ENCODE measurements at regions not wholly inside any gene's neighbourhood (a gene's known extent, or its start where the extent isn't known, plus 50 kb on each side); places are given as distances from the start of the nearest gene placed in this dataset.

- Histone ChIP-seq H3K36me3 (ENCODE audit: control insufficient read depth in 2 of 2, insufficient read depth in 1 of 2, low read length in 2 of 2) (no peaks in the 10 kb centered on the region), H3K9me3 (ENCODE audit: control insufficient read depth, insufficient read depth, low read depth, low read length) (no peaks in the 10 kb centered on the region), H3K4me1 (ENCODE audit: control insufficient read depth, insufficient read depth, low read length) (no peaks in the 10 kb centered on the region), H3K27ac (ENCODE audit: extremely low read depth, low read depth, low read length) (no peak overlapping the region), H3K4me3 (ENCODE audit: low read depth, low read length) (no peak overlapping the region)
- TF ChIP-seq ZNF121 (tag by site-specific recombination; IDR thresholded peaks at IDR 0.05) (no peak), ZNF423 (tag by site-specific recombination; IDR thresholded peaks at IDR 0.05) (no peak), ZNF521 (tag by site-specific recombination; IDR thresholded peaks at IDR 0.05) (no peak)
- CTCF ChIA-PET: no interaction called here
- POLR2A ChIA-PET: no interaction called here
Measured at GRCh38 chr11:92045301-92045700, 179.3 kb upstream of the FAT3 start.

GRCh38 chr11:92035488-92035887 lies 189.1 kb upstream of the FAT3 start:
- POLR2A ChIA-PET: no interaction called here
- CTCF ChIA-PET: no interaction called here

More at GRCh38 chr11:92035488-92035887, 189.1 kb upstream of the FAT3 start:
- Histone ChIP-seq H3K9me3 (ENCODE audit: control insufficient read depth, insufficient read depth, low read depth, low read length) (no peaks in the 10 kb centered on the region), H3K4me3 (ENCODE audit: low read depth, low read length) (no peak overlapping the region), H3K27ac (ENCODE audit: extremely low read depth, low read depth, low read length) (no peak overlapping the region), H3K4me1 (ENCODE audit: control insufficient read depth, insufficient read depth, low read length) (no peaks in the 10 kb centered on the region), H3K36me3 (ENCODE audit: control insufficient read depth in 2 of 2, insufficient read depth in 1 of 2, low read length in 2 of 2) (no peaks in the 10 kb centered on the region)
- TF ChIP-seq ZNF221 (tag by site-specific recombination; IDR thresholded peaks at IDR 0.05; ENCODE audit: borderline replicate concordance): no peak
- TF ChIP-seq ZNF792 (tag by site-specific recombination; IDR thresholded peaks at IDR 0.05): no peak
- no peak for TF ChIP-seq ZBTB6 (tag by site-specific recombination; IDR thresholded peaks at IDR 0.05)
- TF ChIP-seq ZNF404 (tag by site-specific recombination; IDR thresholded peaks at IDR 0.05): no peak
- TF ChIP-seq ZNF398 (tag by site-specific recombination; IDR thresholded peaks at IDR 0.05): no peak
- TF ChIP-seq ZBTB48 (tag by site-specific recombination; IDR thresholded peaks at IDR 0.05): no peak
- no peak for TF ChIP-seq ZBTB26 (tag by site-specific recombination; optimal IDR thresholded peaks at IDR 0.05)
- TF ChIP-seq MEIS1 (CRISPR knock-in tag; IDR thresholded peaks at IDR 0.05; ENCODE audit: borderline replicate concordance): no peak
- TF ChIP-seq ZNF26 (tag by site-specific recombination; IDR thresholded peaks at IDR 0.05): no peak
- TF ChIP-seq ZNF48 (tag by site-specific recombination; IDR thresholded peaks at IDR 0.05): no peak
- TF ChIP-seq ZNF202 (tag by site-specific recombination; IDR thresholded peaks at IDR 0.05; ENCODE audit: borderline replicate concordance): no peak
- no peak for TF ChIP-seq INSM2 (tag by site-specific recombination; IDR thresholded peaks at IDR 0.05)
- no peak for TF ChIP-seq HIC1 (tag by site-specific recombination; IDR thresholded peaks at IDR 0.05)
- TF ChIP-seq ZNF416 (tag by site-specific recombination; IDR thresholded peaks at IDR 0.05): no peak
- TF ChIP-seq ZNF571 (tag by site-specific recombination; IDR thresholded peaks at IDR 0.05): no peak
- TF ChIP-seq ZNF37A (tag by site-specific recombination; IDR thresholded peaks at IDR 0.05): no peak
- no peak for TF ChIP-seq ZNF777 (tag by site-specific recombination; IDR thresholded peaks at IDR 0.05; ENCODE audit: borderline replicate concordance)
- TF ChIP-seq ZNF610 (tag by site-specific recombination; IDR thresholded peaks at IDR 0.05; ENCODE audit: borderline replicate concordance): no peak
- no peak for TF ChIP-seq ZNF155 (tag by site-specific recombination; IDR thresholded peaks at IDR 0.05)
- TF ChIP-seq ZNF624 (tag by site-specific recombination; IDR thresholded peaks at IDR 0.05): no peak
